GM12892 (cell line): ENCODE measurements at regions not wholly inside any gene's neighbourhood (a gene's known extent, or its start where the extent isn't known, plus 50 kb on each side); places are given as distances from the start of the nearest gene placed in this dataset.

Experiments
- POLR2A ChIP-seq: IDR thresholded peaks from 2 replicates; pipeline ENCODE4 v1.6.1; 2011; ENCODE audit warnings: low read depth, low read length, control low read depth
- POLR2AphosphoS5 ChIP-seq: IDR thresholded peaks from 2 replicates; pipeline ENCODE4 v1.6.1; 2011; ENCODE audit warnings: low read depth, low read length, control low read depth
- TAF1 ChIP-seq: IDR thresholded peaks from 2 replicates; pipeline ENCODE4 v1.6.1; 2011; ENCODE audit warnings: low read depth, mild to moderate bottlenecking, control low read depth, low read length, borderline replicate concordance

- TF ChIP-seq POLR2A (no peak), POLR2AphosphoS5 (no peak), TAF1 (no peak)
These were observed 873.4 kb upstream of the PCDH10 start for GRCh38 chr4:132275583-132276121.
